ENCODE measurements at regions not wholly inside any gene's neighbourhood (a gene's known extent, or its start where the extent isn't known, plus 50 kb on each side); places are given as distances from the start of the nearest gene placed in this dataset.

- Mint-ChIP-seq H3K4me3 (no peak overlapping the region), H3K27ac (no peak overlapping the region), H3K27me3 (ENCODE audit: insufficient read depth, low read depth, poor library complexity) (no peaks in the 10 kb centered on the region), H3K36me3 (ENCODE audit: low read depth) (peaks cover 8% of the 10 kb centered on the region), H3K9me3 (peaks cover 4% of the 10 kb centered on the region; the same call in 2 of the 3 replicates), H3K4me1 (no peaks in the 10 kb centered on the region; the same call in 2 of the 3 replicates)
- Histone ChIP-seq H3K4me2 (no peak overlapping the region), H3K4me1 (ENCODE audit: insufficient read depth) (no peaks in the 10 kb centered on the region), H3K4me3 (no peak overlapping the region), H3K79me2 (replicated peaks; ENCODE audit: insufficient read depth) (no peaks in the 10 kb centered on the region), H3K9me2 (ENCODE audit: insufficient read depth) (no peaks in the 10 kb centered on the region), H2AFZ (no peak overlapping the region), H3F3A (replicated peaks; ENCODE audit: low read depth) (no peaks in the 10 kb centered on the region), H3K36me3 (ENCODE audit: insufficient read depth) (no peaks in the 10 kb centered on the region), H4K20me1 (replicated peaks; ENCODE audit: insufficient read depth) (no peaks in the 10 kb centered on the region), H3K27me3 (ENCODE audit: insufficient read depth) (no peaks in the 10 kb centered on the region), H3K27ac (ENCODE audit: low read depth) (no peak overlapping the region)
- DNase-seq (ENCODE audit: low spot score) (peak; percentile 14), ATAC-seq (no peak)
- no peak for TF ChIP-seq REST (IDR thresholded peaks at IDR 0.05; ENCODE audit: unreplicated experiment)
- peak in 1 of 2 experiments; percentile 60; a peak in 3 of 4 replicates for TF ChIP-seq CTCF (conservative IDR thresholded peaks at IDR 0.05; ENCODE audit: low read depth in 2 of 2)
These were observed 598.2 kb upstream of the ANO3 start for GRCh38 chr11:25733777-25734176.

- Histone ChIP-seq H4K20me1 (replicated peaks; ENCODE audit: insufficient read depth) (no peaks in the 10 kb centered on the region), H3K27ac (ENCODE audit: low read depth) (no peak overlapping the region), H3K9me2 (ENCODE audit: insufficient read depth) (no peaks in the 10 kb centered on the region), H3K4me3 (no peak overlapping the region), H3F3A (replicated peaks; ENCODE audit: low read depth) (no peaks in the 10 kb centered on the region), H3K27me3 (ENCODE audit: insufficient read depth) (no peaks in the 10 kb centered on the region), H3K79me2 (replicated peaks; ENCODE audit: insufficient read depth) (no peaks in the 10 kb centered on the region), H3K4me2 (no peak overlapping the region), H3K4me1 (ENCODE audit: insufficient read depth) (no peaks in the 10 kb centered on the region), H2AFZ (no peak overlapping the region), H3K36me3 (ENCODE audit: insufficient read depth) (no peaks in the 10 kb centered on the region)
- Mint-ChIP-seq H3K4me3 (no peak overlapping the region), H3K27me3 (ENCODE audit: insufficient read depth, low read depth, poor library complexity) (no peaks in the 10 kb centered on the region), H3K36me3 (ENCODE audit: low read depth) (peaks cover 8% of the 10 kb centered on the region), H3K27ac (0 out of 2 replicates have a peak overlapping the region, but pooled peaks have one; percentile 23), H3K9me3 (peaks cover 4% of the 10 kb centered on the region; the same call in 2 of the 3 replicates), H3K4me1 (no peaks in the 10 kb centered on the region; the same call in 2 of the 3 replicates)
- TF ChIP-seq JUNB (IDR thresholded peaks at IDR 0.05; ENCODE audit: unreplicated experiment) (no peak), CTCF (conservative IDR thresholded peaks at IDR 0.05; ENCODE audit: low read depth in 2 of 2) (peak; percentile 66 to 70)
- ATAC-seq (peak; percentile 72), DNase-seq (ENCODE audit: low spot score) (peak; percentile 88)
These were observed 597.2 kb upstream of the ANO3 start for GRCh38 chr11:25734591-25735211.

All from GM23338 (cell line).